ENCODE measurements at regions not wholly inside any gene's neighbourhood (a gene's known extent, or its start where the extent isn't known, plus 50 kb on each side); places are given as distances from the start of the nearest gene placed in this dataset.

DNA sequence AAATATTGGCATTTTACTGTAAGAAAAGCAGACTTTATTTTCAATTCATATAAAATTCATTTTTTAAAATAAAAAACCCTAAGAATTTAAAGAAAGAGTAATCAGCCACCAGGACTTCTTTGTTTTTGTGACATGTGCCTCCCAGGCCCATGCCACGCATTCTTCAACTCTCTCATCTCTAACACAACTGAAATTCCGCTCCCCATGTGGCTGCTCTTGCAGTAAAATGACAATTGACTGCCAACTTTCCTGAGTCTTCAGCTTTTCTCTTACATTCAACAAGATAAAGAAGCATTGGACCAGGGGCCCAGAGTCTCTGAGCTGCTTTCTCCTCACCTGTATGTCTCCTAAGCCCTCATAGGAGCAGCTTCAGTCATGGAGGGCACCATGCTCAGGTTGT, 372.1 kb downstream of the UQCRFS1 start:
- Histone ChIP-seq H3K27me3 (peaks cover 0 to 7% (median 0%) of the 10 kb centered on the region in 3 donors), H3K27ac (no peak overlapping the region), H3K4me3 (no peak overlapping the region), H3K9me3 (no peaks in the 10 kb centered on the region), H3K36me3 (no peaks in the 10 kb centered on the region), H3K4me1 (no peaks in the 10 kb centered on the region)
- 89 to 93% methylated on average over 2 of the region's 2 CpGs for WGBS, 2 donors
- no peak for DNase-seq
- intact Hi-C loops (cut with DNase I): no loop called here
- no peak for TF ChIP-seq POLR2AphosphoS5 (IDR thresholded peaks at IDR 0.05)
- TF ChIP-seq, protein P1, sequence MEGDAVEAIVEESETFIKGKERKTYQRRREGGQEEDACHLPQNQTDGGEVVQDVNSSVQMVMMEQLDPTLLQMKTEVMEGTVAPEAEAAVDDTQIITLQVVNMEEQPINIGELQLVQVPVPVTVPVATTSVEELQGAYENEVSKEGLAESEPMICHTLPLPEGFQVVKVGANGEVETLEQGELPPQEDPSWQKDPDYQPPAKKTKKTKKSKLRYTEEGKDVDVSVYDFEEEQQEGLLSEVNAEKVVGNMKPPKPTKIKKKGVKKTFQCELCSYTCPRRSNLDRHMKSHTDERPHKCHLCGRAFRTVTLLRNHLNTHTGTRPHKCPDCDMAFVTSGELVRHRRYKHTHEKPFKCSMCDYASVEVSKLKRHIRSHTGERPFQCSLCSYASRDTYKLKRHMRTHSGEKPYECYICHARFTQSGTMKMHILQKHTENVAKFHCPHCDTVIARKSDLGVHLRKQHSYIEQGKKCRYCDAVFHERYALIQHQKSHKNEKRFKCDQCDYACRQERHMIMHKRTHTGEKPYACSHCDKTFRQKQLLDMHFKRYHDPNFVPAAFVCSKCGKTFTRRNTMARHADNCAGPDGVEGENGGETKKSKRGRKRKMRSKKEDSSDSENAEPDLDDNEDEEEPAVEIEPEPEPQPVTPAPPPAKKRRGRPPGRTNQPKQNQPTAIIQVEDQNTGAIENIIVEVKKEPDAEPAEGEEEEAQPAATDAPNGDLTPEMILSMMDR (IDR thresholded peaks at IDR 0.05): no peak
- TF ChIP-seq EP300 (IDR thresholded peaks at IDR 0.05): no peak
- TF ChIP-seq POLR2A (IDR thresholded peaks at IDR 0.05): no peak

DNA sequence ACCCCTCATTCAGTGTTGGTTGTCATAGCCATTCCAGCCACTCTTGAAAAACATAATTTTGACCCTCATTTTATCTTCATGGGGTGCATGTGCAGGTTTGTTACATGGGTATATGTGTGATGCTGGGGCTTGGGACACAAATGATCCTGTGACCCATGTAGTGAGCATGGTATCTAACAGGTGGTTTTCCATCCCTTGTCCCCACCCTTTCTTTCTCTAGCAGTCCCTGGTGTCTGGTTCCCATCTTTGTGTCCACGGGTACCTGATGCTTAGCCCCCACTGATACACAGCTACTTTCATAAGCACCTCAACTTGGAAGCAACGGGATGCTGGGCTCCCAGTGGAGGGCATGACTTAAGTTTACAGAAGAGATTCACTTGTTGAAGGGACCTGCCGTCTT, 373.5 kb downstream of the UQCRFS1 start:
- TF ChIP-seq POLR2A (IDR thresholded peaks at IDR 0.05): no peak
- TF ChIP-seq EP300 (IDR thresholded peaks at IDR 0.05): no peak
- TF ChIP-seq, protein P1 (IDR thresholded peaks at IDR 0.05): no peak
- TF ChIP-seq POLR2AphosphoS5 (IDR thresholded peaks at IDR 0.05): no peak
- Histone ChIP-seq H3K27me3 (peaks cover 0 to 7% (median 0%) of the 10 kb centered on the region in 3 donors), H3K9me3 (no peaks in the 10 kb centered on the region), H3K4me1 (no peaks in the 10 kb centered on the region), H3K36me3 (no peaks in the 10 kb centered on the region), H3K27ac (no peak overlapping the region), H3K4me3 (no peak overlapping the region)
- intact Hi-C loops (cut with DNase I): no loop called here
- no peak for DNase-seq
- 65 to 74% methylated on average over 3 of the region's 3 CpGs for WGBS, 2 donors

DNA sequence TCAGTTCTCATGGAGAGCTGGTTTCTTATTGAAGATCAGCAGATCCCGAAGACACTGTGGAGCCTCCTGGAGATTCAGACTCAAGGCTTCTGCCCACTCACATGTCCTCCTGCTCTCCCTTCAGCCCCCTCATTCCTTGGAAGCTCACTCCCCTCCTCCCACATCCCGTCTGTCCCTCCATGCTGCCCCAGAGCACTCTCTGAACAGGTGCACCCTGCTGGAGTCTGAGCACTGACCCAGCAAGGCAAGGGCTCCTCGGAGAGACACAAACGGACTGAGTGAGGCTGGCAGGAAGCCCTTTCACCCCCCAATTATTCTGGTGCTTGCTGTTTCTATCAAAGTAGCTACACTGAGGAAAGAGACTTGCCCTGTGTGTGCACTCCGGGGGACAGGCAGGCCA, 374.0 kb downstream of the UQCRFS1 start:
- H3K27ac ChIP-seq: no peak overlapping the region
- 51 to 54% methylated on average over 5 of the region's 5 CpGs for WGBS, 2 donors
- intact Hi-C loops (cut with DNase I): no loop called here

DNA sequence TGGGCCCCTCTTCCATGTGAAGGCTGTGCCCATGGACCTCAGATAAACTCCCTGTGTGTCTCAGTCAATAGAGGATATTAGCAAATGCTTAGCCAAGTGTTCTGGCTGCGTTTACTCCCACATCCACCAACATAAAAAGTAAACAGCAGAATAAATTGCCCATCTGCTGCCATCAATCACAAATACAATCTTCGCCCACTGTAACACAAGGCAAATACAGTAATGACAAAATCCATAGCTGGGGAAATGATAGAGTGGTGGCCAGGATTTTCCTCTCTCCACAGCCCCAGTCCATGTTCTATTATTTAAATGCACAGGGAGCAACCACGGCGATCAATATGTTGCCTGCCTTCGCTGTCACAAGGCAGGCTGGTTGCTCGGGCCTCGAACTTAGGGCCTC, 376.5 kb downstream of the UQCRFS1 start:
- no peak overlapping the region for H3K27ac ChIP-seq
- TF ChIP-seq POLR2AphosphoS5 (IDR thresholded peaks at IDR 0.05): no peak
- TF ChIP-seq, protein P1 (IDR thresholded peaks at IDR 0.05): no peak
- TF ChIP-seq EP300 (IDR thresholded peaks at IDR 0.05): no peak
- no peak for TF ChIP-seq POLR2A (IDR thresholded peaks at IDR 0.05)
- no peak overlapping the region for H3K4me3 ChIP-seq
- H3K27me3 ChIP-seq: peaks cover 0 to 14% (median 0%) of the 10 kb centered on the region in 3 donors
- no peaks in the 10 kb centered on the region for H3K9me3 ChIP-seq
- intact Hi-C loops (cut with DNase I): no loop called here
- no peaks in the 10 kb centered on the region for H3K36me3 ChIP-seq
- WGBS, 2 donors: 72 to 81% methylated on average over 7 of the region's 7 CpGs
- H3K4me1 ChIP-seq: no peaks in the 10 kb centered on the region
- no peak for DNase-seq

More for the DNA sequence above, 374.0 kb downstream of the UQCRFS1 start:
- Histone ChIP-seq H3K9me3 (no peaks in the 10 kb centered on the region), H3K27me3 (peaks cover 0 to 7% (median 0%) of the 10 kb centered on the region in 3 donors), H3K4me3 (no peak overlapping the region), H3K4me1 (no peaks in the 10 kb centered on the region), H3K36me3 (no peaks in the 10 kb centered on the region)
- no peak for DNase-seq
- TF ChIP-seq POLR2A (IDR thresholded peaks at IDR 0.05) (no peak), EP300 (IDR thresholded peaks at IDR 0.05) (no peak), POLR2AphosphoS5 (IDR thresholded peaks at IDR 0.05) (no peak)
- TF ChIP-seq, protein P1 (IDR thresholded peaks at IDR 0.05): no peak

DNA sequence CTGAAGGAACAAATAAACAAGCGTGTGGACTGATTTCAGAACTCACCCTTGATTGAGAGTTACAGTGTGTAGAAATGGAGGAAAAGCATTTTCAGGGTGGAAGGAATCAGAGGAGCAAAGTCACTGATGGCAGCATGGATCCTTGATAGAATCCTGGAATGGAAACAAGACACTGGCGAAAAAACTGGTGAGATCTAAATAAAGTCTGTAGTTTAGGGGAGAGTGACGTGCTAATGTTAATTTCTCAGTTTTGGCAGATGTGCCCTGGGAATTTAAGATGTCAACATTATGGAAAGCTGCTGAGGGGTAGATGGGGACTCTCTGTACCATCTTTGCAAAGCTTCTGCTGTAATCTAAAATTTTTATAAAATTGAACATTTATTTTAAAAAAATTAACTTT, 378.0 kb downstream of the UQCRFS1 start:
- 62 to 71% methylated on average over 3 of the region's 3 CpGs for WGBS, 2 donors
- Histone ChIP-seq H3K4me3 (no peak overlapping the region), H3K36me3 (no peaks in the 10 kb centered on the region), H3K4me1 (no peaks in the 10 kb centered on the region), H3K9me3 (no peaks in the 10 kb centered on the region), H3K27me3 (peaks cover 0 to 10% (median 0%) of the 10 kb centered on the region in 3 donors), H3K27ac (no peak overlapping the region)
- DNase-seq: no peak
- no peak for TF ChIP-seq POLR2A (IDR thresholded peaks at IDR 0.05)
- TF ChIP-seq, protein P1 (IDR thresholded peaks at IDR 0.05): no peak
- TF ChIP-seq POLR2AphosphoS5 (IDR thresholded peaks at IDR 0.05): no peak
- no peak for TF ChIP-seq EP300 (IDR thresholded peaks at IDR 0.05)
- intact Hi-C loops (cut with DNase I): no loop called here

All from sigmoid colon (tissue), 6 donors.